Hippocampal formation (tissue), 2 donors: ENCODE measurements at regions not wholly inside any gene's neighbourhood (a gene's known extent, or its start where the extent isn't known, plus 50 kb on each side); places are given as distances from the start of the nearest gene placed in this dataset.
"Not testable (repeated sequence)": the region's sequence is repeated elsewhere in the genome, so short reads cannot be mapped to it uniquely, and the experiment has no call there.

Experiments used
- DNase-seq, 2 donors: peaks; one replicate each; lab custom pipeline; 2025; lab: John Stamatoyannopoulos, UW

DNA sequence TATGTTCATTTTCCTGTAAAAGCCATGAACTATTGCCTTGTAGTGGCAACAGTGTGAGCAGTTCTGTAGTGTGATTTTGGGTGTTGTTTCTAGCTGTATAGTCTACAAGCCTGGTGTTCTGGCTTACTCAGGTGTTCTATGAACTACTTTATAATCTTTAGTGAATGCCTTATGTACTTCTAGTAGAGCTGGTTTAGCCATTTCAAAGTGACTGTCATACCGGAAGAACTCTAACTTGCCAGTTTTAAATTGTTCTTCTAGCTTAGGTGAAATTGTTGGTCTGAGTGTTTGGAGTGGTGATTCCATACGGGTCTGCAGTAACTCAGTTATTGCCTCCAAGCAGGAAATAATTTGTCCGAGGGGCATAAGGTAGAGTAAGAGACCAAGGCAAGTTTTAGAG is 150.2 kb upstream of the ZNF184 start:
- no peak for DNase-seq

DNA sequence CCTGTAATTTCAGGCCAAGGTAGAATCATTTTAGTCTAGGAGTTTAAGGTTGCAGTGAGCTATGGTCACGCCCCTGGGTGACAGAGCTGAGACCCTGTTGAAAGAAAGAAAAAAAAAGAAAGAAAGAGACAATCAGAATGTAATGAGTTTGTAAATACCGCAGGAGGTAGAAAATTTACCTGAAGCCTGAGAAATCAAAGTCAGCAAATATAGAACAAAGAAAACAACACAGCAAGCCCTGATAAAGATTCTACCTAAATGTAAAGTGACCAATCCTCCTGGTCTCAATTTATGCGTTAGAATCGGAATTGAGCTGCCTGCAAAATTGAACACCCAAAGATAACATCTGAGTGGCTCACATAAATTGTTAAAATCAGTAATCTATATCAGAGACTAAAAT is 146.5 kb upstream of the ZNF184 start:
- DNase-seq, result no peak

DNA sequence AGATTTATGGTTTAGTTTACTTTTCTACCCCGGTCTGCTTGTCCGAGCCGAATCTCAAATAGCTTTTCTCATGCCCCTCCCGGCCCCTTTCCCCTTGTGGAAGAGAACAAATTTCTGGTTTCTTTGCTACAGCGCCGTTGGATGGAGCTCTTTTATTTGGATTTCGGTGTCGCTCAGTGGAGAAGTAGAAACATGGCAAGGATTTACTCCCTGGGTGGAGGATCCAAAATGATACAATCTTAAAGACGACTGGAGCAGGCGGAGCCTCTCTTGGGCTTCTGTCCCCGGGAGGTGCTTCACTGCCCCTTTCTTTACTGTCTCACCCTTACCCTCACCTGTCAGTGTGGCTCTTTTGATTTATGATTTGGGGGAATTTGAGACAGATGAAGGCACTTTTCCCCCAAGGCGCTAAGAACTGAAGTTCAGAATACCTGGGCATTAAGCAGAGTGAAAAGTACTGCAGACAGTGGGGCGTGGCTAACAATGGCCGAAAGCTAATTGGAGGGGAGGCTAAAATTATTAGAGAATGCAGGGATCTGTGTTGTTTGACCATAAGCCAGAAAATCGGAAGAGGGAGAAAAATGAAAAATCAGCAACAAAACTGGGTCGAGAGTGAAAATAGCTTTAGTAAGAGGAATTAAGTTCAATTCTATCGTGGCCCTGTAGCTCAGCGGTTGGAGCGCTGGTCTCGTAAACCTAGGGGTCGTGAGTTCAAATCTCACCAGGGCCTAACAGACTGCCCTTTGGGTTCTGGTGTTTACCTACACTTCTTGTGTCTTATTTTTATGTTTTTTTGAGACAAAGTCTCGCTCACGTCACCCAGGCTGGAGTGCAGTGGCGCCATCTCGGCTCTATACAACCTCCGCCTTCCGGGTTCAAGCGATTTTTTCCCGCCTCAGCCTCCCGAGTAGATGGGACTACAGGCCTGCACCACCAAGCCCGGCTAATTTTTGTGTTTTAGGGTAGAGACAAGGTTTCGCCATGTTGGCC is 145.1 kb upstream of the ZNF184 start:
- no peak for DNase-seq

DNA sequence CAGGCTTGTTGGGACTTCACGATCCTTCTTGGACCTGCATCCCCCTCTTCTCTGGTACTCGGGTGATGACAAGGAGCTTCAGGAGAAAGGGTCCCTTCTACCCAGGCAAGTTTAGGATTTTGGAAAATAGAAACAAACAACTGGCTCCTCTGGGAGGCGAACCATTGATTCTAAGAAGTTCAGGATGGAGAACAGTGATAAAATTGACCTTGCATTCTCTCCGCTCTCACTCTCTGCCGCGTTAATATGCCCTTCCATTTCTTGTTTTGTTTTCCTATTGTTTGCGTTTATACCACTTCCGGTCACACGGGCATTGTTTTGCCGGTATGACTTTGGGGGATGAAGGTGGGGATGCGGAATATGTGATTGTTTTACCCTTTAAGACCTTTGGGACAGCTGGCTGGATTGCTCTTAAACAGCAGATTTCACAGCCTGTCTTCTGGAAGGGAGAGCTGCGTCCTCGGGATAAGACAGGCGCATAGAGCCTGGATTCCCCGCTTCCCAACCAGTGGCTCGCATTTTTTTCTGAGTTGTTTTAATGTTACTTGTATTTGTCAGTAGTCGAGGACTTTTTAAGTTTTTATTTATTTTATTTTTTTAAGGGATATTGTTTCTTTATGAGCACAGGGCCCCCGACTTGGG is 144.3 kb upstream of the ZNF184 start:
- DNase-seq, result no peak

DNA sequence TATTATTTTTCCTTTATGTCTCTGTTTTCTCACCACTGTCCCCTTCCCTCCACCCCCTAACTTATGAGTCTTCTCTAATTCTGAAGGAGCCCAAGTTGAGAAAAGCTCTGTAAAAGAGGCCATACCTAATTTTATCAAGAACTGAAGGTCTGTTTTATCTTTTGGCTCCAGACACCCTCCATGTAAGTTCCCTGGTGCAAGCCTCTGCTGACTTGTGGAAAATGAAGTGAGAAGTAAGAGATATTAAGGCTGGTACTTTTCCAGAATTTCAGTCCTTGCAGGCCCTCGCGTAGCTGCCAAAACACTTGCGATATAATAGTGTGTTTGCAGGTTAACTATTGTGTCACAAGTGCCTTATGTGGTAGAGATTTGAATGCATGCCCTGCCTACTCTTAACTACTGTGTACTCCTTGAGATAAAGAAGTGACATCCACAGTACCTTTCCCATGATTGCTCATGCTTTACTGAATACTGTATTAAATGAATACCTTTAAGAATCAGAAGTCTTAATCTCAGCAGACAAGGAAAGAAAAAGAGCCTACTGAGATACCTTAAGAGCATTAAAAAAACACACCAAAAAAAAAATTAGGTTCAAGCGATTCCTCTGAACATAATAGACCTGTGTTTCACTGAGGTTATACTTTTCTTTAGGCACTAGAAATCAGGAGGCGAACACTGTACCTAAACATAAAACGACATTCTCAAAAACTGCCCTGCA is 143.6 kb upstream of the ZNF184 start:
- no peak for DNase-seq

DNA sequence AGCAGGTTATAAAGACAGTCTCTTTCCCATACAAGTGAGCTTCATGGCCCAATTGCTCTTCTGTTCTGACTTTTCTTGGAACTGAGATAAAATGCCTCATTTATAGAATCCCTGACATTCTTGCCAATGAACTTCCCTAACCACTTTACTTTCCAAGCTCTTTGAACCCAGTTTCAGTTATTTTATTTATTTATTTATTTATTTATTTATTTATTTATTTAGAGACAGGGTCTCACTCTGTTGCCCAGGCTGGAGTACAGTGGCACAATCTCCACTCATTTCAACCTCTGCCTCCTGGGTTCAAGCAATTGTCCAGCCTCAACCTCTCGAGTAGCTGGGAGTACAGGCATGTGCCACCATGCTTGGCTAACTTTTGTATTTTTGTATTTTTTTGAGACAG is 138.5 kb upstream of the ZNF184 start:
- no peak for DNase-seq

DNA sequence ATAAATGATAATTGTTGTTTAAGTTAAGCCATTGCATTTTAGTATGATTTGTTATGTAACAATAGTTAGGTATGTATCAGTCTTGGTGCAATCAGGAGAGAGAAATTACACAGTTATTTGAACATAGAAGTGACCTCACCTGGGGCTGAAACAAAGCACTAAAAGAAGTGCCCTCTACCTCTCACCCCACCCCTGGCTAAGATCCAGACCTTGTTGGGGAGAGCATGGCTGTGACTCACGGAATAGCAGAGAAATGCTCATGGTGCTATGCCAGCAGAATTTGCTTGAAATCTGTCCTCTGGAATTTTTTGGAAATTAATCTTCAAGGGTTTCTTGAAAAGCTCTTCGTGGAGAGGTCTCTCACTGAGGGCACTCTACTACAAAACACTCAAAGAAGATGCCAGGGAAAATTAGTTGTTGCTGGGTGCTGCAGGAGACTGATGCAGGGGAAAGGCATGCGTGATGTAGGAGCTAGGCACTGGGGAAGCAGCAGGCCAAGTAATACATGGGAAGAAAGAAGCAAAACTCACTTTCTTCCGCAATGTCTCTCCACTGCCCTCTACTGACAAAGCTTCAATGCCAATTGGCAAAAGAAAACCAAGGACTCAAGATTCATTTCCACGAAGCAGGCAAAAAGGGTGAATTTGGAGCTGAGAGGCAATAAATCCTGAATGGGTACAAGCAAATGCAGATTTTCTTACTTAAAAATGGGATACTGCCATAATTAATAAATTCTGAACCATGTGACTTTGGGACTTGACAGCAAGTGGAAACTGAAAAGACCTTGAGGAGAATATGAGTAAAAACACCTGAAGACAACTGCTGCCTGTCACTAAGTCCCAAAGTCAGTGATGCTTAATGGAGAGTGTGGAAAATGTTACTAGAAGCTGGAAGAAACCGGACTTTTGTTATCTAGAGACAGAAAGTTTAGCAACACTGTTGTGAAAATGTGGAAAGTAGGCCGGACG is 136.3 kb upstream of the ZNF184 start:
- no peak for DNase-seq

DNA sequence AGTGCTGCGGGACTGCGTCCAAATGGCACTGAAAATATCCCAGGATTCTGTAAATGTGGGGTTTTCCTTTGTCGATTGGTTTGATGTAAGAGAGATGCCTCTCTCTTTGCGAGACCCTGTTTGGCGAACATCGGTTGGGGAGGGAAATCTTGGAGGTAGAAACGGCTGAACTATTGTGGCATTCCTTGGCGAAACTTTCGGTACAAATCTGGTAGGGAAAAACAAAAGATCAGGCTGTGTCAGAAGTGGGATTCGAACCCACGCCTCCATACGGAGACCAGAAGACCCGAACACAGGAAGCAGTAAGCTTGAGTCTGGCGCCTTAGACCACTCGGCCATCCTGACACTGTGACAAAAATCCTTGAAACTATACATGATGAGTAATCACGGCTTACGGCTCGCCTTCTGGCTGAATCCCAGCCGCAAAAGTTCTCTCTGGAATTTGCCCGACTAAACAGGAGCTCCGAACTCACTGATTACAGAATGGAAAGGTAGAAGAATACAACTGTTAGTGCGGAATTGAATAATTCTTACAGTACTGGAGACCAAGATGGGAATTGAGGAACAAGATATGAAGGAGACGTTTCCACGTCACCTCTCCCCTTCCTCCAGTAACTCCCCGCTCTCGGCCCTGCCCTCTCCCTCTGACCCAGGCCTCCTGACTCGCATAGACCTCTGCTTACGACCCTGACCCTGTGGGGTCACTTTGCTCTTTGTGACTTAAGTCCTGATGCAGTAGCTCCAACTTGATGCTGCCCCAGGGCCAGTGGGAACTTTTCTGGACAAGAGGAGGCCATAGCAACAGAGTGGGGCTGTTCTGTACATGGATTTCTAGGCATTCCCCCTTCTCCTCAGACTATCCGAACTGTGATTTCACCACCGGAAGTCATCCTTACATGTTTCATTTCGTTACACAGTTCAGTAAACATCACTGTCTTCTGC is 132.8 kb upstream of the ZNF184 start:
- no peak for DNase-seq

DNA sequence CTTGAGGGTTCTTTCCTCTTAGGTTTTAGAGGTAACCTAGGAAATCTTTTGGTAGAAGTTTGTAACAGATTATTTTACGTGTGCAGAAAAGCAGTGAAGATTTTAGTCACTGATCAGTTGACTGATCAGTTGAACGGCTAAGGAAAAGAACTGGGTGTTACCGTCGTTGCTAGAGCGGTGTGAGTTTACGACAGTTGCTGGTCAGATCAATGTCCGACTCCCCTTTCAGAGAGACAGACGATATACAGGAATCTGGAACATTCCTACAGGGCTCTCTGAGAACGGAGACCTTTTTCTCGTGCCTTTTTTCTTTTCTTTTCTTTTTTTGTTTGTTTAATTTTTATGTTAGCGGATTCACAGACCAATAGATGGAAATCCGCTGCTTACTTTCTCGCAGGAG is 132.1 kb upstream of the ZNF184 start:
- no peak for DNase-seq

DNA sequence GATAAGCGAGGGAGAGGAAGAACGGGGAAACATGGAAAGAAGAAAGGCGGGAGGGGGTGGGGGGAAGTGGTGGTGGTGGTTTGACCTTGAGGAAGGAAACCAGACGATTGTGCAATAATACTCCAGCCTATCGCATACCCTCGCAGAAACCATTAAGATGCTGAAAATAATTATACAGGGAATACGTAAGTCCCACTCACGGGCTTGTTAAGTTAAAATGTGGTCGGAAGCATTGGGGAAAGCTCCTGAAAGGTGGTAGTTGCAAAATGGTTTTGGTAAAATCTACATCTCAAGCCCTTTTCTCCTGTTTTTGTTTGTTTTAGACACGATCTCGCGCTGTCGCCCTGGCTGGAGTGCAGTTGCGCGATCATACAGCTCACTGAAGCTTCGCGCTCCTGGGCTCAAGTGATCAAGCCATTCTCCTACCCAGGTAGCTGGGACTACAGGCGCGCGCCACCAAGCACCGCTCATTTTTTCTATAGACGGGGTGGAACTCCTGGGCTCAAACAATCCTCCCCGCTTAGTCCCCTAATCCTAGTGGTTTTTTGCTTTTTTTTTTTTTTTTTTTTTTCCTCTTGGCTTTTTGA is 128.9 kb upstream of the ZNF184 start:
- no peak for DNase-seq

DNA sequence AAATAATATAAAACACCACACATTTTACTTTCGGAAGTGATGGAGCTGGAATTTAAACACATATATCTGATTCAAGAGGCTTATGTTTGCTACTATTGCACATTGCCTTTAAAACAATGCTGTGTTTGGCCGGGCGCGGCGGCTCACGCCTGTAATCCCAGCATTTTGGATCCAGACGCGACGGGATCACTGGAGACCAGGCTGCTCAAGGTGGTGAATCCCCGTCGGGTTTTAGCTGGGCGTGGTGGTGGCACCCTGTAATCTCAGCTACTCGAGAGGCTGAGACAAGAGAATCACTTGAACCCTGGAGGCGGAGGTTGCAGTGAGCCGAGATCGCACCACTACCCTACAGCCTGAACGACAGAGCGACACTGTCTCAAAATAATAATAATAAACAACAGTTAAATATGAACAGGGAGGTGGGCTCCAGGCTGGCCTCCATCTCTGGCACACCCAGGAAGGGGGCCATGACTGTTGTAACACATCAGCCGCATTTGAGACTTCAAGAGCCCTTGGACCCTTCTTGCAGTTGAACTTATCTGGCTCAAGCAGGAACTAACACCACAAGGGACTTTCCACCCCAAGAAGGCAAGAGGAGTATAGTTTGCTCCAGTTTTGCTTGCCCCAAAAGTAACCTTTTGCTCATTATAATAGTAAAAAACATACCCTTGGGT is 127.1 kb upstream of the ZNF184 start:
- no peak for DNase-seq

DNA sequence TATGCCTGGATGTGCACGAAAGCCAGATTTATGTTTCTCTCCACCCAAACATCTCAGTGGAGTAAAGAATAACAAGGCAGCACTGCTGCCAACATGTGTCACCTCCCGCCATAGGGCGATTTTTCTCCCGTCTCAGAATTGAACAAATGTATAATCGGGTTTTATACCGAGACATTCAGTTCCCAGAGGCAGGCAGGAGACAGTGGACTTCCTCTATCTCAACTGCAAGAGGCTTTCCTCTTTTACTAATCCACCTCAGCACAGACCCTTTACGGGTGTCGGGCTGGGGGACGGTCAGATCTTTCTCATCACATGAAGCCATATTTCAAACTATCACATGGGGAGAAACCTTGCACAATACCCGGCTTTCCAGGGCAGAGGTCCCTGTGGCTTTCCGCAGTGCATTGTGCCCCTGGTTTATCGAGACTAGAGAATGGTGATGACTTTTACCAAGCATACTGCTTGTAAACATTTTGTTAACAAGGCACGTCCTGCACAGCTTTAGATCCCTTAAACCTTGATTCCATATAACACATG is 124.2 kb upstream of the ZNF184 start:
- not testable (repeated sequence) for DNase-seq

DNA sequence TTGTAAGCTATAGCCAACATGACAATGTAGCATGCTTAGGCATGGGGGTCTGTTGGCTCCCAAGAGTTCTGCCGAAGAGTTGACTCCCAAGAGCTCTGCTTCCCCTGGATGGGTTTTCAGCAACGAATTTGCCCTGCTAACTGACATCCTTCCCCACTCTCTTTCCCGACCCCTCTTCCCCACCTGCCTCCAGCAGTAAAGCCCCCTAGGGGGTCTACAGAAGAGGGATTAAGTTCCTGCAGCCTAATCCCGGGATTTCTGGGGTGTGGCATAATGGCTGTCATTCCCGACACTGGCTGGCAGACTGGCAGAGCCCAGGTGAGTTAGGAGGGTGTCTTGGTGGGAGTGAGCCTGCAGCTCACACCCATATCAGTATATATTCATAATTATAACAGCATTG is 121.0 kb upstream of the ZNF184 start:
- no peak for DNase-seq

DNA sequence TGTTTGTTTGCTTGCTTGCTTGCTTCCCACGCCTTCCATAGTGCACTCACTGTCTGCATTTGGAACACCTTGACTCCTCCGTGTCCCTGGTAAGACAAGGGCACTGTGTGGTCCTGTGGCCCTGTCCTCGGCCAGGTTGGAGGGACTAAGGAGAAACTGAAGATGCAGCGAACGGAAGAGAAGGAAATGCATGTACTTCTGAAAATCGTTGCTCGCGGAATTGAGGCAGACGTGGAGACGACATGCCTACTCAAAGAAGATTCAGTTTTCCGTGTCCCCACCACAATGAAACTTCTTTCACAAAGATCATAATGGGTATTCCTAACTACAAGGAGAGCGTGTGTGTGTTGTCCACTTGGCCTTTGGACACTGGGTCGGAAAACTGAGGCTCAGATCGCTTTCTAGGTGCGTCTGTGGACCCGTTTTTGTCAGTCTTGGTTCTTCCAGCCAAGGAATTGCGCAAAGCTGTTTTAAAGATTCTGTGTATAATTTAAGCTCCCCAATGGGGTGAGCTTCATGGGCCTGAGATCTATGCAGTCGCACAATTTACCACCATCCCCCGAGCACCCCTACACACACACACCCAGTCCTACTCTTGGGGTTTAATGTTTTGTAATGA is 120.4 kb upstream of the ZNF184 start:
- DNase-seq, result no peak

DNA sequence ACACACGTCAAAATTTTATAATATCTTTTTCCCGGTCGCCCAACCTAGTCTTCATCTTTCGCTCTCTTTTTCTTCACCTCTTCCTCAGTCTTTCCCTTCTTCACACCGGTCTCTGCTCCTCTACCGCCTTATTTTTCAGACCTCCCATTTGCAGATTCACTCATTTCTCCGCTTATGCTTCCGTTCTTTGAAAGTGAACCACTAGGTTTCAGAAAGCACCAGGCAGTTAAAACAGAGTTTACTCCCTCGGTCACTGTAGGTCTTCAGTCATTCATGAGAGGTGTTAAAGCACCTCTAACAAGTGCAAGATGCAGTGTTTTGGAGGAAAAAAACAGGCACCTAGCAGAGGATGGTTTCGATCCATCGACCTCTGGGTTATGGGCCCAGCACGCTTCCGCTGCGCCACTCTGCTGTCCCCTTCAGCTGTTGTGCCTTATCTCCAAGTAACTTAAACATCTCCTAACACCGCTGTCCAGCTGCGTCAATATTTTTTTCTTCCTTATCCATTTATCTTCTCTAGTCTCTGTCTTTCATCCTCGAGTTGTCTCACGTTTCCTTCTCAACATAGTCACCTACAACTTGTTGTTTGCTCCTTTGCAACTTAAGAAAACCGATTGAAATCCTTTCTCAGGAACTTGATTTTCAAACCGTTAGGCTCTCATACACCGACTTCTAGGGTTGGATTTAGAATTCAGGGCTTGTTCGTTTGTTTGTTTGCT is 119.7 kb upstream of the ZNF184 start:
- DNase-seq, result no peak

DNA sequence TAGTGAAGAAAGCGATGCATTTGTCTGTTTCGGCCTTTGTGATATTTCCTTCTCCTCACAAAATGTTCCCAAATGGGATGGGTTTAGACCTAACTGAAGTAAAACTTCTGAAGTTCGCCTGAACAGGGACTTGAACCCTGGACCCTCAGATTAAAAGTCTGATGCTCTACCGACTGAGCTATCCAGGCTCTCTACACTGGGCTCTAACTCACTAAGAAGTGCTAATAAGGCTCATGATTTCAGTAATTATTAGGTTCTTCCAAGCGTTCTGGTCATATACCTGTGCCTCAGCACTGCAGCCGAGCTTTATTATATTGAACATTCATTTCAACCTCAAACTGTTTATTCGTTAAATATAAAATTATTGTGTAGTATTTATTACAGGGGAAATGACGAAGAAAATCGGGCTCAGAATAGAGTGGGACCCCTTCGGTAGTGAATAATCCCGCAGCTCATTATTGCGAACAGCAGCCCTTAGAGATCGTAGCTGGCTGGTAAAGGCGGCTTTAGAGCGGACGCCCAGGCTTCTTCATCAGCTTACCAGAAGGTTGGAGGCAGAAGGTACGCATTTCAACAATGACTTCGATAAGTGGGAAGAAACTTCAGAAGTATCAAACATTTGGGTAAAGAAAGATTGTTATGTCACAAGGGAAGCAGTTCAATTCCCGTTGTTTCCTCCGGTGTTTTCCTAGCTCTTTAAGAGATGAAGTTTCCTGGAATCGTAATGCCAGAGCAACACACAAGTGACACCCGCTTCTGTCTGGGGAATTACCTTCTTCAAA is 119.0 kb upstream of the ZNF184 start:
- no peak for DNase-seq

DNA sequence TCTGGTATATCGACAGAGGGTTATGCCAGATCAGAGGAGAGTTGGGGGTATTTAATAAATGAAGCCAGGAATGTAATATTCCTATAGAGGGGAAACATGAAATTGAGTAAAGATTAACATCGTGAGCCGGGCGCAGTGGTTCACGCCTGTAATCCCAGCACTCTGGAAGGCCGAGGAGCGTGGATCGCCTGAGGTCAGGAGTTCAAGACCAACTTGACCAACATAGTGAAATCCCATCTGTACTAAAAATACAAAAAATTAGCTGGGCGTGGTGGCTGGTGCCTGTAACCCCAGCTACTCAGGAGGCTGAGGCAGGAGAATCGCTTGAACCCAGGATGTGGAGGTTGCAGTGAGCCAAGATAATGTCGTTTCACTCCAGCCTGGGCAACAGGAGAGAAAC is 112.4 kb upstream of the ZNF184 start:
- DNase-seq, result not testable (repeated sequence)
